Stomach (tissue), 8 donors: ENCODE measurements at regions not wholly inside any gene's neighbourhood (a gene's known extent, or its start where the extent isn't known, plus 50 kb on each side); places are given as distances from the start of the nearest gene placed in this dataset.

Experiments
- DNase-seq, 2 donors: peaks; one replicate each; pipeline versions ENCODE4 v3.0.0 to v3.0.0-alpha.2; 2013 to 2019
- H3K27ac ChIP-seq, 5 donors: fragments of 200-600 bp in 4 of 5; sonication (generic) in 4 of 5; one replicate each; pipeline ENCODE4 v1.5.1; 2013 to 2019; ENCODE audit warnings: mild to moderate bottlenecking in 1 of 5, moderate library complexity in 1 of 5
- H3K27me3 ChIP-seq, 3 donors: fragments of 200-600 bp; sonication (generic); one replicate each; pipeline ENCODE4 v1.5.1; 2017 to 2019; ENCODE audit warnings: mixed run types in 1 of 3
- H3K36me3 ChIP-seq, 4 donors: fragments of 200-600 bp; sonication (generic); 1 replicate in 3 of 4; 2 replicates in 1 of 4; pipeline ENCODE4 v1.5.1; 2016 to 2019
- H3K4me1 ChIP-seq, 4 donors: fragments of 200-600 bp; sonication (generic); one replicate each; pipeline ENCODE4 v1.5.1; 2016 to 2019
- H3K4me3 ChIP-seq, 4 donors: fragments of 200-600 bp; sonication (generic) in 3 of 4; one replicate each; pipeline ENCODE4 v1.5.1; 2016 to 2019; ENCODE audit warnings: mild to moderate bottlenecking in 1 of 4
- H3K9me3 ChIP-seq, 4 donors: fragments of 200-600 bp; sonication (generic); one replicate each; pipeline ENCODE4 v1.5.1; 2016 to 2019
- EP300 ChIP-seq: sonication (generic); formaldehyde crosslinking; IDR thresholded peaks from one replicate; pipeline ENCODE4 v1.6.1; 2017; ENCODE audit warnings: antibody characterized with exemption
- POLR2A ChIP-seq, 4 donors: fragments of 450-650 bp; IDR thresholded peaks; one replicate each; pipeline ENCODE4 v1.6.1; 2016; ENCODE audit warnings: antibody characterized with exemption in 4 of 4, control low read depth in 2 of 4, mild to moderate bottlenecking in 1 of 4, moderate library complexity in 1 of 4
- POLR2AphosphoS5 ChIP-seq, 3 donors: sonication (generic); formaldehyde crosslinking; IDR thresholded peaks; one replicate each; pipeline ENCODE4 v1.6.1; 2016; ENCODE audit warnings: antibody characterized with exemption in 3 of 3
- WGBS, 5 donors: extraction: QIAGEN DNeasy Blood & Tissue Kit in 3 of 5; methylation state at CpG; one replicate each; pipeline versions ENCODE4 v1.1.5 to v1.1.7; 2013 to 2018; 5-methylcytosine and 5-hydroxymethylcytosine counted together
- intact Hi-C: fragments of 100-400 bp; cut with DNase I; formaldehyde crosslinking; loops from one replicate; pipeline ENCODE4 v1.15.1; 2023; ENCODE audit warnings: low total_unique reads
- TF ChIP-seq, protein P1 (sequence below), 7 experiments: fragments of 450-650 bp in 4 of 7; fragments of 200-600 bp in 3 of 7; sonication (generic) in 3 of 7; IDR thresholded peaks; one replicate each; pipeline ENCODE4 v1.5.1; 2016 to 2019; ENCODE audit warnings: antibody characterized with exemption in 7 of 7, control low read depth in 2 of 7, mild to moderate bottlenecking in 1 of 7
- donor health status: healthy with polysubstance abuse.
- donor health status: Bipolar disorder and iron deficiency.
- donor health status: healthy.

GRCh38 chr3:38987456-38987855 lies 64.3 kb downstream of the SCN11A start:
- no peak for TF ChIP-seq POLR2A (IDR thresholded peaks at IDR 0.05)
- TF ChIP-seq POLR2AphosphoS5 (IDR thresholded peaks at IDR 0.05), result no peak
- TF ChIP-seq EP300, result no peak
- TF ChIP-seq, protein P1, sequence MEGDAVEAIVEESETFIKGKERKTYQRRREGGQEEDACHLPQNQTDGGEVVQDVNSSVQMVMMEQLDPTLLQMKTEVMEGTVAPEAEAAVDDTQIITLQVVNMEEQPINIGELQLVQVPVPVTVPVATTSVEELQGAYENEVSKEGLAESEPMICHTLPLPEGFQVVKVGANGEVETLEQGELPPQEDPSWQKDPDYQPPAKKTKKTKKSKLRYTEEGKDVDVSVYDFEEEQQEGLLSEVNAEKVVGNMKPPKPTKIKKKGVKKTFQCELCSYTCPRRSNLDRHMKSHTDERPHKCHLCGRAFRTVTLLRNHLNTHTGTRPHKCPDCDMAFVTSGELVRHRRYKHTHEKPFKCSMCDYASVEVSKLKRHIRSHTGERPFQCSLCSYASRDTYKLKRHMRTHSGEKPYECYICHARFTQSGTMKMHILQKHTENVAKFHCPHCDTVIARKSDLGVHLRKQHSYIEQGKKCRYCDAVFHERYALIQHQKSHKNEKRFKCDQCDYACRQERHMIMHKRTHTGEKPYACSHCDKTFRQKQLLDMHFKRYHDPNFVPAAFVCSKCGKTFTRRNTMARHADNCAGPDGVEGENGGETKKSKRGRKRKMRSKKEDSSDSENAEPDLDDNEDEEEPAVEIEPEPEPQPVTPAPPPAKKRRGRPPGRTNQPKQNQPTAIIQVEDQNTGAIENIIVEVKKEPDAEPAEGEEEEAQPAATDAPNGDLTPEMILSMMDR (IDR thresholded peaks at IDR 0.05), result no peak
- WGBS, 5 donors, result 42 to 62% (median 55%) methylated on average over 3 of the region's 3 CpGs
- Histone ChIP-seq H3K9me3 (no peaks in the 10 kb centered on the region), H3K27ac (no peak overlapping the region), H3K4me3 (no peak overlapping the region), H3K27me3 (no peaks in the 10 kb centered on the region), H3K4me1 (no peaks in the 10 kb centered on the region), H3K36me3 (no peaks in the 10 kb centered on the region)
- no peak for DNase-seq
- intact Hi-C loops, result no loop called here

GRCh38 chr3:38986901-38987300 lies 64.8 kb downstream of the SCN11A start:
- intact Hi-C loops, result no loop called here
- Histone ChIP-seq H3K36me3 (no peaks in the 10 kb centered on the region), H3K27me3 (no peaks in the 10 kb centered on the region), H3K27ac (no peak overlapping the region), H3K9me3 (no peaks in the 10 kb centered on the region), H3K4me3 (no peak overlapping the region), H3K4me1 (no peaks in the 10 kb centered on the region)
- whole genome bisulfite sequencing, 5 donors, result 62 to 96% (median 93%) methylated on average over 4 of the region's 4 CpGs
- DNase-seq, result no peak
- TF ChIP-seq, protein P1 (IDR thresholded peaks at IDR 0.05), result no peak
- TF ChIP-seq POLR2AphosphoS5 (IDR thresholded peaks at IDR 0.05) (no peak), POLR2A (IDR thresholded peaks at IDR 0.05) (no peak), EP300 (no peak)

DNA sequence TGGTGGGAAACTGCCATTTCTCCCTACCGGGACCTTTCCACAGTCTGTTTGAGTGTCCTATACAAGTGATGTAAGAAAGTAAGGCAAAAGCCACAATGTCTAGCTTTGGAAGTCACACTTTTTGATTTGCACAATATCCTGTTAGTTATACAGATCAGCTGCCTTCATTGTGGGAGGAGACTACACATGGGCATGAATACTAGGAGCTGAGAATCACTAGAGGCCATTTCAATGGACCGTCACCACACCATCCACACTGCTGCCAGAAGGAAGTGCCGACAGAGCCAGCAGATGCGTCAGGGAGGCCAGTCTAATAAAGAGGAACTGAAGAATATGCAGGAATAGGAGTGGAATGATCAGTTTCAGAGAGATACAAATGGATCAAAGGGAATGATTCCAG lies 65.8 kb downstream of the SCN11A start:
- H3K27ac ChIP-seq, result no peak overlapping the region
- no peaks in the 10 kb centered on the region for H3K36me3 ChIP-seq
- H3K4me3 ChIP-seq, result no peak overlapping the region
- 65 to 92% (median 84%) methylated on average over 4 of the region's 4 CpGs for WGBS, 5 donors
- DNase-seq, result no peak
- no peaks in the 10 kb centered on the region for H3K9me3 ChIP-seq
- no peak for TF ChIP-seq EP300
- TF ChIP-seq POLR2A (IDR thresholded peaks at IDR 0.05), result no peak
- TF ChIP-seq, protein P1 (IDR thresholded peaks at IDR 0.05), result no peak
- no peak for TF ChIP-seq POLR2AphosphoS5 (IDR thresholded peaks at IDR 0.05)
- intact Hi-C loops, result no loop called here
- H3K4me1 ChIP-seq, result no peaks in the 10 kb centered on the region
- no peaks in the 10 kb centered on the region for H3K27me3 ChIP-seq

DNA sequence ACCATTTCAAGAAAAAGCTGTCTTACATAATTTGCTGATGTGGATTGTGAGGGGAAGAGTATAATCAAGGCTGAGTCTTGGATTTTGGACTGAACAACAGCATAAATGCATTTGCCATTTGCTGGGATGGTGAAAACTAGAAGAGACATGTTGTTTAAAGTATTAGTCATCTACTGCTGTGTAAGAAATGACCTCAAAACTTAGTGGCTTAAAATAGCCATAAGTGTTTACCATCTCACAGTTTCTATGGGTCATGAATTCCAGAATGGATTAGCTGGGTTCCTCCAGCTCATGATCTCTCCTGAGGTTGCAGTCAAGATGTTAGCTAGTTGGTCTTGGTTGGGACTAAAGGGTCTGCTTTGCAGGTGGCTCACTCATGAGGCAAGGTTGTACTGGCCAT lies 66.2 kb downstream of the SCN11A start:
- TF ChIP-seq POLR2A (IDR thresholded peaks at IDR 0.05) (no peak), EP300 (no peak), POLR2AphosphoS5 (IDR thresholded peaks at IDR 0.05) (no peak)
- TF ChIP-seq, protein P1 (IDR thresholded peaks at IDR 0.05), result no peak
- Histone ChIP-seq H3K36me3 (no peaks in the 10 kb centered on the region), H3K27me3 (no peaks in the 10 kb centered on the region), H3K27ac (no peak overlapping the region), H3K4me3 (no peak overlapping the region), H3K9me3 (no peaks in the 10 kb centered on the region), H3K4me1 (no peaks in the 10 kb centered on the region)
- DNase-seq, result no peak
- intact Hi-C loops, result no loop called here
